VCaP (cell line): ENCODE measurements at regions not wholly inside any gene's neighbourhood (a gene's known extent, or its start where the extent isn't known, plus 50 kb on each side); places are given as distances from the start of the nearest gene placed in this dataset.

Source experiments
- H3K27ac ChIP-seq: fragments of 450-650 bp; 2 replicates; pipeline ENCODE4 v1.5.1; 2017
- TF ChIP-seq, protein P1 (sequence below): fragments of 450-650 bp; conservative IDR thresholded peaks from 2 replicates; pipeline ENCODE4 v1.5.1; 2017; ENCODE audit warnings: mild to moderate bottlenecking, moderate library complexity

DNA sequence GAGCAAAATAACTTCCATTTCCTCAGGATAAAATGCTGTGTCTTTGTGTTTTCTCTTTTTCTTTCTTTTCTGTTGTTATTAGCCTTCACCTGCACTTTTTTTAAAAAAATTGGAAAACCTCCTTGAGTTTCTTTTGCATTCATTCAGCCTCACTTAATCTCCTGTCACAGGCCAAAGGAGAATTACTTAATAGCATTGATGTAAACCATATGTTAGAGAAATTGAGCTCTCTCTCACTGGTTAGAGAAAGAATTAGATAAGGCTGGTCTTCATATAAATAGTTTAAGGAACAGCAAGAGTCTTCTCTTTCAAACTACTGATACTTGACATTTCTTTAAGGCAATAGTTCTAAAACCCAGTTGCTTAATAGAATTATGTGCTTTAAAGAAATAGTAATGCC is 564.2 kb downstream of the TFAP2B start:
- TF ChIP-seq, protein P1, sequence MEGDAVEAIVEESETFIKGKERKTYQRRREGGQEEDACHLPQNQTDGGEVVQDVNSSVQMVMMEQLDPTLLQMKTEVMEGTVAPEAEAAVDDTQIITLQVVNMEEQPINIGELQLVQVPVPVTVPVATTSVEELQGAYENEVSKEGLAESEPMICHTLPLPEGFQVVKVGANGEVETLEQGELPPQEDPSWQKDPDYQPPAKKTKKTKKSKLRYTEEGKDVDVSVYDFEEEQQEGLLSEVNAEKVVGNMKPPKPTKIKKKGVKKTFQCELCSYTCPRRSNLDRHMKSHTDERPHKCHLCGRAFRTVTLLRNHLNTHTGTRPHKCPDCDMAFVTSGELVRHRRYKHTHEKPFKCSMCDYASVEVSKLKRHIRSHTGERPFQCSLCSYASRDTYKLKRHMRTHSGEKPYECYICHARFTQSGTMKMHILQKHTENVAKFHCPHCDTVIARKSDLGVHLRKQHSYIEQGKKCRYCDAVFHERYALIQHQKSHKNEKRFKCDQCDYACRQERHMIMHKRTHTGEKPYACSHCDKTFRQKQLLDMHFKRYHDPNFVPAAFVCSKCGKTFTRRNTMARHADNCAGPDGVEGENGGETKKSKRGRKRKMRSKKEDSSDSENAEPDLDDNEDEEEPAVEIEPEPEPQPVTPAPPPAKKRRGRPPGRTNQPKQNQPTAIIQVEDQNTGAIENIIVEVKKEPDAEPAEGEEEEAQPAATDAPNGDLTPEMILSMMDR, result no peak
- no peak overlapping the region for H3K27ac ChIP-seq

DNA sequence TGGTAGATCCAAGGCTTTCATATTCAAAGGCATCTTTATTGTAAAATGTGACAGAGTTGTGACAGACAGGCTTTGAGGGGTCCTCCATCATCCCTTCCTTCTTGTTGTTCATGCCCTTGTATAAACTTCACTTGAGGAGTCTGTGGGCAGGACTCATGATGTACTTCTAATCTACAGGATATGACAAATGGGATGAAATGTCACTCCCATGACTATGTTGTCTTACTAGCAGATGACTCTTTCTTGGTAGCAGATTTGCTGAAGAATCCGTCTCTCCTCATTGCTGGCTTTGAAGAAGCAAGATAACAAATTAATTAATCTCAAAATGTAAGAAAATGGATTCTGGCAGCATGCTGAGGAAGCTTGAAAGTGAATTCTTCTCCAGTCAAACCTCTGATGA is 566.1 kb downstream of the TFAP2B start:
- no peak overlapping the region for H3K27ac ChIP-seq
- TF ChIP-seq, protein P1, result no peak

DNA sequence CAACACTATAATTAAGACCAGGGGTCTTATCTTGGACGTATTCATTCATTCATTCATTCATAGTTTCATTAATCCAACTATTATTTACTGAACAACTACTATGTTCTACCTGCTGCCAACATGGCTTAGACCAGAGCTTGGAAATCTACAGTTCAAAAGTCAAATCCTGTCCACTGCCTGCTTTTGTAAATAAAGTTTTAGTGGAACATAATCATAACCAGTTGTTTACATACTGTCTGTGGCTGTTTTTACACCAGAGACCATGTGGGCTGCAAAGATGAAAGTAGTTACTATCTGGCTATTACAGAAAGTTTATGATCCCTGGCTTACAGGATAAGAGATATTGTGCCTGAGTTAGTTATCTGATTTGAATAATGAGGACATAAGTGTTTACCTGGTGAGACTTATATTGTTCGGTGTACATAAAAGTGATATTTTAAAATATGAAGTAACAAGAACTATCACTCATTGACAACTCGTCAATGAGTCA is 567.7 kb downstream of the TFAP2B start:
- H3K27ac ChIP-seq, result no peak overlapping the region
- TF ChIP-seq, protein P1, result no peak

DNA sequence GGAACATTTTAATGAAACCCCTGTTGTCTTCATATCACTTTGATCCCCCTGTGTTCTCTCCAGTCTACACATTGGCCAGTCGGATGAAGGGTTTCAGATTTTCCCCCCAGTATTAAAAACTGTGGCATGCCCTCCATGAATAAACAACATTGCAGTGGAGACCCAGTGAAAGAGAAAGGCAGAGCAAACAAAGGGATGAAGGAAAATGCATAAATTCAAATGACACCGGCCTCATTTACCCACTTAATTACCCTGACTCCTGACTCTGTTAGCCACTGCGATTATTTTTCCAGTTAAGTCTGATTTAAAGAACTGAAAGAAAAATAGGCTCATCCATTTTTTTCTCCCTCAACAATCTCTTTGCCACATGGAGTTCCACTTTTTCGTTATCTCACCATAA is 569.2 kb downstream of the TFAP2B start:
- H3K27ac ChIP-seq, result no peak overlapping the region
- TF ChIP-seq, protein P1, result no peak

DNA sequence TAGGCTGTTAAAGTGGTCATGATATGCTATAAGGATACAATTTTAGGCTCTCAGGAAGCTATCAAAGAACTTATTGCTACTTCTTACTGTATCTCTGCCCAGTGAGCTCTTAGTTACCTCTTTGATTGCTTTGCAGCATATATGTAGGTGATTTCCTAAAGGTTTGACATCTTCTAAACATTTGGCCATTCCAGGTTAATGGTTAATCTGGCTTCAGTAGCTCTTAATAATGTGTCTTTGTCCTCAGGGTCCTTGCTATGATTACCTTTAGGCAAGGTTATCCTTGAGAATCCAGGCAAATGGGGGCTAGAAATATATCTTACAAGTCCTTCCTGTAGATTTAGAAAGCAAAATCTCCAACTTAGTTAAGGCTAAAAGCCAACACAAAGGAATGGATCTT is 575.4 kb downstream of the TFAP2B start:
- TF ChIP-seq, protein P1, result no peak

DNA sequence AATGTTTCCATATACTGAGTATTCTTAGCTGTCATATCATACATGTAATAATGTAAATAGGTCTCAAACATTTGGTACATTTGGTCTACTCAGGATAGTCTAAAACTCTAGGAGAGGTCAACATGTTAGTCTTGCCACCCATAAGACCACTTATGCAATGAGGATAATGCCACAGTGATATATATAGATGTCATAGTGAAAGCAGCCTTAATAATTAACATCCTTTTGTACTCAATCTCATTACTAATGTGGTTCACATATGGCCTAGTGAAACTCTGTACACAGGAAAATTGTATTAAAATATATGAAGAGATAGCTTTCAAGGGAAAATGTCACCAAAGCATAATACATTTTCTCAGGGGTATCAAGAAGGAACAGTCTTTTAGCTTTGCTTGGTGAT is 577.9 kb downstream of the TFAP2B start:
- TF ChIP-seq, protein P1, result no peak
- H3K27ac ChIP-seq, result no peak overlapping the region

More for the DNA sequence above, 575.4 kb downstream of the TFAP2B start:
- no peak overlapping the region for H3K27ac ChIP-seq

DNA sequence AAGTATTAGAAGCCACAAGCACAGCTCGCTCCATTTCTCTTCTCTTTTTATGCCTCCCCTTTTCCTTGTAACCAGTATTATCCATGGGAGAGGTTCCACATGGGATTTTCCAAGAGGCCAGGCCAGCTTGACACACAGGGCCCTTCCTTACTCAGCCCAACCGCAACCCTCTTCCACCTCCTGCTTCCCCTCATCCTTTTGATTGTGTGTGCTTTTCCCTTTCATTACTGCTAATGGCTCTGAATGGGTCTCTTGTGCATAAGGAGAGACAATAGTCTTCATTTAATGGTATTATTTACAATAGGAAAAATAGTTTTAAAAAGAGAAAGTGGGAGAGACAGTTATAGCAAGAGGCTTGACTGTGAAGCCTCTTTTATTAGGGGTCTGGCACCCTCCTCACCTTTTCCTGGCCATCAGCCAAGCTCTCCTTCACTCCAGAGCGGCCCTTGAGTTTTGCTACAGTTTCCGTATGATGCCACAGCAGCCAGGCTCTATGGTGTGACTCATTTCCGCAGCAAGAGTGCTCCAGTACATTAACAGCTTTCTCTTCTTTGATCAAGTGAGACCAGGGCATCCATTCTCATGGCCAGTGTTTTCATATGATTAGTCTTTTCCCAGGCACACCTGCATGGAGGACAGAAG is 579.5 kb downstream of the TFAP2B start:
- no peak overlapping the region for H3K27ac ChIP-seq
- TF ChIP-seq, protein P1, result no peak
